IMR-90 (cell line): ENCODE measurements at regions not wholly inside any gene's neighbourhood (a gene's known extent, or its start where the extent isn't known, plus 50 kb on each side); places are given as distances from the start of the nearest gene placed in this dataset.

Source experiments
- ATAC-seq: fragments of 200-7000 bp; cut with Tn5 transposase; 2 replicates; pipeline ENCODE4 v1.9.1; 2020; ENCODE audit warnings: low read depth, mild to moderate bottlenecking, moderate library complexity
- BruUV-seq: library from RNA; stranded (reverse); fragments of 400-500 nt; replicated peaks from 2 replicates; lab custom pipeline; 2021; lab: Mats Ljungman, UMichigan
- CTCF ChIA-PET: fragments of 300-600 bp; formaldehyde crosslinking; extraction: SDS; loops from one replicate; lab custom pipeline; 2021; ENCODE audit warnings: antibody characterized with exemption; lab: Yijun Ruan, JAX
- POLR2A ChIA-PET: fragments of 300-600 bp; sonication (Branson Sonifier 250); formaldehyde crosslinking; loops from one replicate; lab custom pipeline; 2022; ENCODE audit warnings: antibody characterized with exemption; ENCODE audit not compliant: unreplicated experiment; lab: Charles Lee
- DNase-seq: peaks from one replicate; pipeline ENCODE4 v3.0.0; 2013
- H2AFZ ChIP-seq: replicated peaks from 2 replicates; pipeline ENCODE3; 2013; ENCODE audit warnings: low read length, mild to moderate bottlenecking; ENCODE audit not compliant: poor library complexity
- H2AK5ac ChIP-seq: 2 replicates; pipeline ENCODE4 v1.6.1; 2013; ENCODE audit warnings: low read depth, low read length, inconsistent platforms
- H2AK9ac ChIP-seq: replicated peaks from 2 replicates; pipeline ENCODE3; 2013; ENCODE audit warnings: mild to moderate bottlenecking, low read depth, low read length, moderate library complexity; ENCODE audit not compliant: poor library complexity
- H2BK120ac ChIP-seq: 2 replicates; pipeline ENCODE4 v1.6.1; 2013; ENCODE audit warnings: low read depth, low read length, inconsistent platforms
- H2BK15ac ChIP-seq: 3 replicates; pipeline ENCODE4 v1.6.1; 2013; ENCODE audit warnings: low read depth, low read length, inconsistent platforms
- H2BK20ac ChIP-seq: 2 replicates; pipeline ENCODE4 v1.6.1; 2013; ENCODE audit warnings: low read depth, mild to moderate bottlenecking, inconsistent platforms, low read length, moderate library complexity
- H2BK5ac ChIP-seq: 2 replicates; pipeline ENCODE4 v1.6.1; 2013; ENCODE audit warnings: mild to moderate bottlenecking, low read depth, low read length, inconsistent platforms; ENCODE audit not compliant: poor library complexity, severe bottlenecking
- H3K14ac ChIP-seq: replicated peaks from 2 replicates; pipeline ENCODE4 v1.6.1; 2013; ENCODE audit warnings: low read depth, low read length, inconsistent platforms
- H3K18ac ChIP-seq: 2 replicates; pipeline ENCODE4 v1.6.1; 2013; ENCODE audit warnings: low read depth, low read length, control low read depth
- H3K23ac ChIP-seq: 2 replicates; pipeline ENCODE4 v1.6.1; 2013; ENCODE audit warnings: low read depth, low read length, inconsistent platforms
- H3K27ac ChIP-seq: 2 replicates; pipeline ENCODE4 v1.5.1; 2013; ENCODE audit warnings: mild to moderate bottlenecking, control low read depth, low read length; ENCODE audit not compliant: insufficient read depth
- H3K27me3 ChIP-seq: 2 replicates; pipeline ENCODE4 v1.6.1; 2013; ENCODE audit warnings: low read length; ENCODE audit not compliant: control insufficient read depth, insufficient read depth
- H3K36me3 ChIP-seq: 2 replicates; pipeline ENCODE4 v1.6.1; 2013; ENCODE audit warnings: low read length, mixed read lengths; ENCODE audit not compliant: control insufficient read depth, insufficient read depth
- H3K4ac ChIP-seq: 2 replicates; pipeline ENCODE4 v1.6.1; 2013; ENCODE audit warnings: low read depth, low read length, inconsistent platforms
- H3K4me1 ChIP-seq: 2 replicates; pipeline ENCODE4 v1.6.1; 2013; ENCODE audit warnings: low read length, mixed read lengths; ENCODE audit not compliant: control insufficient read depth, insufficient read depth
- H3K4me2 ChIP-seq: 2 replicates; pipeline ENCODE4 v1.6.1; 2013; ENCODE audit warnings: low read depth, mild to moderate bottlenecking, control low read depth, low read length, moderate library complexity
- H3K4me3 ChIP-seq: 2 replicates; pipeline ENCODE4 v1.5.1; 2013; ENCODE audit warnings: low read depth, mild to moderate bottlenecking, control low read depth, low read length, moderate library complexity; ENCODE audit not compliant: insufficient read depth
- H3K56ac ChIP-seq: 2 replicates; pipeline ENCODE4 v1.6.1; 2013; ENCODE audit warnings: low read length, inconsistent platforms; ENCODE audit not compliant: insufficient read depth; ENCODE audit errors: extremely low read depth
- H3K79me1 ChIP-seq, 2 experiments: 2 replicates each; pipeline ENCODE4 v1.6.1; 2013; ENCODE audit warnings: low read length in 2 of 2, inconsistent platforms in 1 of 2, low read depth in 1 of 2
- H3K9ac ChIP-seq: 2 replicates; pipeline ENCODE4 v1.6.1; 2013; ENCODE audit warnings: low read depth, low read length, control low read depth
- H3K9me1 ChIP-seq: 2 replicates; pipeline ENCODE4 v1.6.1; 2013; ENCODE audit warnings: low read length, inconsistent platforms; ENCODE audit not compliant: insufficient read depth
- H3K9me3 ChIP-seq: 2 replicates; pipeline ENCODE4 v1.6.1; 2013; ENCODE audit warnings: low read length; ENCODE audit not compliant: control insufficient read depth, insufficient read depth
- H4K20me1 ChIP-seq: 2 replicates; pipeline ENCODE4 v1.6.1; 2013; ENCODE audit warnings: low read length, inconsistent platforms; ENCODE audit not compliant: insufficient read depth
- H4K5ac ChIP-seq: 2 replicates; pipeline ENCODE4 v1.6.1; 2013; ENCODE audit warnings: mild to moderate bottlenecking, low read depth, low read length, control low read depth
- H4K8ac ChIP-seq, 2 experiments: 2 replicates each; pipeline ENCODE4 v1.6.1; 2013; ENCODE audit warnings: low read depth in 2 of 2, low read length in 2 of 2, control low read depth in 1 of 2, inconsistent platforms in 1 of 2
- H4K91ac ChIP-seq: 2 replicates; pipeline ENCODE4 v1.6.1; 2013; ENCODE audit warnings: low read depth, low read length, inconsistent platforms; ENCODE audit not compliant: insufficient read depth
- BHLHE40 ChIP-seq: fragments of 150-350 bp; IDR thresholded peaks from 2 replicates; pipeline ENCODE4 v1.6.1; 2016; ENCODE audit warnings: mild to moderate bottlenecking, low read depth, low read length
- CEBPB ChIP-seq: IDR thresholded peaks from 2 replicates; pipeline ENCODE4 v1.6.1; 2012; ENCODE audit warnings: low read depth, low read length, improper control_type of control experiment
- CHD1 ChIP-seq: IDR thresholded peaks from 2 replicates; pipeline ENCODE4 v1.6.1; 2012; ENCODE audit warnings: low read depth, low read length, improper control_type of control experiment
- FOS ChIP-seq: fragments of 150-350 bp; IDR thresholded peaks from 2 replicates; pipeline ENCODE4 v1.6.1; 2016; ENCODE audit warnings: low read depth, low read length
- MXI1 ChIP-seq: IDR thresholded peaks from 2 replicates; pipeline ENCODE4 v1.6.1; 2012; ENCODE audit warnings: low read depth, mild to moderate bottlenecking, low read length, moderate library complexity, borderline replicate concordance
- NFE2L2 ChIP-seq: fragments of 150-350 bp; IDR thresholded peaks from 2 replicates; pipeline ENCODE4 v1.6.1; 2016; ENCODE audit warnings: low read depth, mild to moderate bottlenecking, low read length
- RCOR1 ChIP-seq: IDR thresholded peaks from 2 replicates; pipeline ENCODE4 v1.6.1; 2012; ENCODE audit warnings: mild to moderate bottlenecking, low read length, improper control_type of control experiment; ENCODE audit not compliant: insufficient replicate concordance
- RFX5 ChIP-seq: IDR thresholded peaks from 2 replicates; pipeline ENCODE4 v1.8.0; 2012; ENCODE audit warnings: low read depth, mild to moderate bottlenecking, low read length, moderate library complexity
- SMC3 ChIP-seq: fragments of 150-350 bp; IDR thresholded peaks from 2 replicates; pipeline ENCODE4 v1.6.1; 2016; ENCODE audit warnings: low read depth, mild to moderate bottlenecking, antibody characterized with exemption, low read length, moderate library complexity
- WGBS, 2 experiments: methylation state at CpG; one replicate each; pipeline versions ENCODE4 v1.1.5 to v1.1.7; 2013; ENCODE audit warnings: missing lambda C conversion rate in 2 of 2; ENCODE audit not compliant: insufficient read length in 1 of 2; ENCODE audit errors: extremely low coverage in 2 of 2; 5-methylcytosine and 5-hydroxymethylcytosine counted together
- dilution Hi-C: fragments of 300-500 bp; cut with HindIII; formaldehyde crosslinking; loops from one replicate; pipeline ENCODE4 v1.14.3; 2018; ENCODE audit warnings: low sequenced_read_pairs; ENCODE audit not compliant: unreplicated experiment
- in situ Hi-C: fragments of 300-500 bp; cut with MboI; formaldehyde crosslinking; loops from 3 replicates; pipeline ENCODE4 v1.14.3; 2019; ENCODE audit warnings: low sequenced_read_pairs, inconsistent platforms, mixed read lengths
- intact Hi-C: fragments of 100-400 bp; cut with micrococcal nuclease; formaldehyde crosslinking; loops from 2 replicates; pipeline ENCODE4 v1.10.0; 2022
- TF ChIP-seq, protein P1 (sequence below): fragments of 150-350 bp; IDR thresholded peaks from 2 replicates; pipeline ENCODE4 v1.6.1; 2017; ENCODE audit warnings: mild to moderate bottlenecking, antibody characterized with exemption, low read length, low read depth

DNA sequence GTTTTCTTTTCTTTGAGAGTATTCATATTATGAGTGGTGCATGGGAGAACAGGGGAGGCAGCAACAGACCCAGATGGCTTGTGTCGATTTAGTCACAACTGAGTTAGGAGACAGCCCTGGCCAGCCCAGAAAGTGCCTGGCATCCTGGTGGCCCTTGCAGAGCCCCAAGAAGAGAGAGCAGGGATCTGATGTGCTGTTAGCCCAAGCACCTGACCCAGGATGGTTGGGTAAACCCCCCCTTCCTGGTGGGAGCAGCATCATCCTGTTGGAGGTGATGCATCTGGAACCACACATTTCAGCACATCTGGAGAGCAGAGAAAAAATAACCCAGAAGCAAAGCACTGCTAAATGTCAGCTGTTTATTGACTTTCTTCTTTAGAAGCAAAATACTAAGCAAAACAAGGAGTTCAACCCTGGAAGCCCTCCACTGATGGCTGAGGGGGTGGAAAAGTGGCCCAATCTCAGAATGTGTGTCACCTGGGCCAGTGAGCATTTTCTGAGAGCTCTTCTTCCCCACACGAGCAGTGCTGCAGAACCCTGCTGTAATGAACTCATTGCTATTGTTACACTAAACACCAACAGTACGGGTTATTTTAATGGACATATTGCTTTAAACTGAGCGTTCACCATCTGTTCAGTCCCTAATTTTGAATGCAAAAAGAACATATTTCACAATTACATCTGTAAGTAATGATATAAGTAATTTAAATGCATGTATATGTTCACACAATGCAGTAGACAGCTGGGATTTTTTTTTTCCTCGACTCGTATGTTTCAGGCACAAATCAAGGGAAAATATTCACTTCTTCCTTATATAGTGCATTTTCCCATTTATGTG, 100.6 kb upstream of the SMIM21 start (continued):
- TF ChIP-seq, protein P1, sequence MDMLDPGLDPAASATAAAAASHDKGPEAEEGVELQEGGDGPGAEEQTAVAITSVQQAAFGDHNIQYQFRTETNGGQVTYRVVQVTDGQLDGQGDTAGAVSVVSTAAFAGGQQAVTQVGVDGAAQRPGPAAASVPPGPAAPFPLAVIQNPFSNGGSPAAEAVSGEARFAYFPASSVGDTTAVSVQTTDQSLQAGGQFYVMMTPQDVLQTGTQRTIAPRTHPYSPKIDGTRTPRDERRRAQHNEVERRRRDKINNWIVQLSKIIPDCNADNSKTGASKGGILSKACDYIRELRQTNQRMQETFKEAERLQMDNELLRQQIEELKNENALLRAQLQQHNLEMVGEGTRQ: no peak

- 100% methylated on average over 3 of the region's 6 CpGs; no CpG with 5 or more reads in 1 of the 2 experiments for WGBS, 2 experiments
- ATAC-seq: no peak
Measured at GRCh38 chr18:75526038-75526437, 98.5 kb upstream of the SMIM21 start.

More at GRCh38 chr18:75526038-75526437, 98.5 kb upstream of the SMIM21 start:
- H2BK15ac ChIP-seq: no peak overlapping the region
- H3K9ac ChIP-seq: no peak overlapping the region
- H3K4me3 ChIP-seq: no peak overlapping the region
- H2AK5ac ChIP-seq: no peak overlapping the region
- BruUV-seq: no TSS peak
- H2AFZ ChIP-seq: no peak overlapping the region
- H3K27ac ChIP-seq: no peak overlapping the region
- no peaks in the 10 kb centered on the region for H3K9me3 ChIP-seq
- no peak overlapping the region for H2BK120ac ChIP-seq
- no peak overlapping the region for H2AK9ac ChIP-seq
- in situ Hi-C loops (no loop called here), dilution Hi-C loops (no loop called here), intact Hi-C loops (no loop called here)
- H3K18ac ChIP-seq: no peak overlapping the region
- H3K4me2 ChIP-seq: no peak overlapping the region
- no peaks in the 10 kb centered on the region for H3K36me3 ChIP-seq
- H2BK5ac ChIP-seq: no peak overlapping the region
- no peak for DNase-seq
- CTCF ChIA-PET: no interaction called here
- H3K4ac ChIP-seq: no peak overlapping the region
- H3K56ac ChIP-seq: no peak overlapping the region
- H3K14ac ChIP-seq: no peak overlapping the region
- H4K20me1 ChIP-seq: no peaks in the 10 kb centered on the region
- peaks cover 9% of the 10 kb centered on the region for H3K4me1 ChIP-seq
- no peak overlapping the region for H4K8ac ChIP-seq
- no peak overlapping the region for H4K5ac ChIP-seq
- H4K91ac ChIP-seq: no peak overlapping the region
- H2BK20ac ChIP-seq: no peak overlapping the region
- POLR2A ChIA-PET: no interaction called here
- no peaks in the 10 kb centered on the region; the same call in 1 of the 2 replicates for H3K9me1 ChIP-seq
- TF ChIP-seq SMC3: no peak
- TF ChIP-seq RFX5: no peak
- no peak for TF ChIP-seq RCOR1
- no peak for TF ChIP-seq CHD1
- TF ChIP-seq FOS: no peak
- no peak for TF ChIP-seq MXI1
- TF ChIP-seq CEBPB: no peak
- no peak for TF ChIP-seq BHLHE40
- TF ChIP-seq NFE2L2: no peak
- peaks cover 4% of the 10 kb centered on the region for H3K27me3 ChIP-seq
- H3K79me1 ChIP-seq: no peaks in the 10 kb centered on the region
- no peak overlapping the region for H3K23ac ChIP-seq
